Activated CD8-positive, alpha-beta T cell treated with anti-CD3 and anti-CD28 coated beads for 36 hours (primary cell): ENCODE measurements at regions not wholly inside any gene's neighbourhood (a gene's known extent, or its start where the extent isn't known, plus 50 kb on each side); places are given as distances from the start of the nearest gene placed in this dataset.

Experiments used
- ATAC-seq: fragments of 200-7000 bp; cut with Tn5 transposase; one replicate; pipeline ENCODE4 v1.10.0; 2021; ENCODE audit warnings: mild to moderate bottlenecking, moderate library complexity
- CTCF ChIA-PET: fragments of 350-600 bp; sonication (Branson Sonifier 250); formaldehyde crosslinking; loops from one replicate; lab custom pipeline; 2021; ENCODE audit warnings: antibody characterized with exemption; lab: Charles Lee
- POLR2A ChIA-PET: fragments of 350-600 bp; sonication (Branson Sonifier 250); formaldehyde crosslinking; loops from one replicate; lab custom pipeline; 2021; ENCODE audit warnings: antibody characterized with exemption; lab: Charles Lee
- DNase-seq: peaks from one replicate; pipeline ENCODE4 v3.0.0-alpha.2; 2020
- H3K27ac Mint-ChIP-seq: one replicate; pipeline ENCODE4 v1.8.0; 2021; ENCODE audit warnings: mild to moderate bottlenecking, mixed read lengths
- H3K27me3 Mint-ChIP-seq: one replicate; pipeline ENCODE4 v1.8.0; 2021; ENCODE audit warnings: mixed read lengths
- H3K36me3 Mint-ChIP-seq: one replicate; pipeline ENCODE4 v1.8.0; 2021; ENCODE audit warnings: low read depth, mixed read lengths
- H3K4me1 Mint-ChIP-seq: one replicate; pipeline ENCODE4 v1.8.0; 2021; ENCODE audit warnings: low read depth, mixed read lengths
- H3K4me3 Mint-ChIP-seq: one replicate; pipeline ENCODE4 v1.8.0; 2021; ENCODE audit warnings: mild to moderate bottlenecking, moderate library complexity, mixed read lengths
- H3K9me3 Mint-ChIP-seq: one replicate; pipeline ENCODE4 v1.8.0; 2021; ENCODE audit warnings: mixed read lengths
- intact Hi-C: fragments of 100-400 bp; cut with micrococcal nuclease; formaldehyde crosslinking; loops from one replicate; pipeline ENCODE4 v1.10.0; 2022
- TF ChIP-seq, protein P1 (sequence below): fragments of 200-600 bp; IDR thresholded peaks from one replicate; pipeline ENCODE4 v1.8.0; 2022; ENCODE audit warnings: antibody characterized with exemption, mild to moderate bottlenecking

DNA sequence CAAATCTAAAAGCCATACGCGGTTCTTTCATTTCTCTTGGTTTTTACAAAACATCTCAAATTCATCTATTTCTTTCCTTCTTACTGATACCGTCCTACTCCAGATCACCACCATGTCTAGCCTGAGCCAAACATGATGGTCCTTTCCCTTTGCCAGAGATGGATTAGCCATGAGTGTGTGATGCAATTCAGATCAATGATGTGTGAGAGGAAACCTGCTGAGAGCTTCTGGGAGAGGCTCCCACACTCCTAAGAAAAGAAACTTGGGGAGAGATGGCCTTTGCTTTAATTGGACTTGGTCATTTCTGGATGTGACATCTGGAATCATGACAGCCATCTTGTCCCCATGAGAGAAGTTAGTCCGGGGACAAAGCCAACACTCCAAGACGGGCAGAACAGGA, 367.2 kb downstream of the FGFR2 start:
- ATAC-seq: no peak
- Mint-ChIP-seq H3K36me3 (no peaks in the 10 kb centered on the region), H3K9me3 (peaks cover 3% of the 10 kb centered on the region), H3K4me3 (no peak overlapping the region), H3K27ac (no peak overlapping the region), H3K4me1 (no peaks in the 10 kb centered on the region), H3K27me3 (no peaks in the 10 kb centered on the region)
- POLR2A ChIA-PET: no interaction called here
- TF ChIP-seq, protein P1, sequence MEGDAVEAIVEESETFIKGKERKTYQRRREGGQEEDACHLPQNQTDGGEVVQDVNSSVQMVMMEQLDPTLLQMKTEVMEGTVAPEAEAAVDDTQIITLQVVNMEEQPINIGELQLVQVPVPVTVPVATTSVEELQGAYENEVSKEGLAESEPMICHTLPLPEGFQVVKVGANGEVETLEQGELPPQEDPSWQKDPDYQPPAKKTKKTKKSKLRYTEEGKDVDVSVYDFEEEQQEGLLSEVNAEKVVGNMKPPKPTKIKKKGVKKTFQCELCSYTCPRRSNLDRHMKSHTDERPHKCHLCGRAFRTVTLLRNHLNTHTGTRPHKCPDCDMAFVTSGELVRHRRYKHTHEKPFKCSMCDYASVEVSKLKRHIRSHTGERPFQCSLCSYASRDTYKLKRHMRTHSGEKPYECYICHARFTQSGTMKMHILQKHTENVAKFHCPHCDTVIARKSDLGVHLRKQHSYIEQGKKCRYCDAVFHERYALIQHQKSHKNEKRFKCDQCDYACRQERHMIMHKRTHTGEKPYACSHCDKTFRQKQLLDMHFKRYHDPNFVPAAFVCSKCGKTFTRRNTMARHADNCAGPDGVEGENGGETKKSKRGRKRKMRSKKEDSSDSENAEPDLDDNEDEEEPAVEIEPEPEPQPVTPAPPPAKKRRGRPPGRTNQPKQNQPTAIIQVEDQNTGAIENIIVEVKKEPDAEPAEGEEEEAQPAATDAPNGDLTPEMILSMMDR: no peak
- intact Hi-C loops: no loop called here
- CTCF ChIA-PET: no interaction called here
- no peak for DNase-seq

DNA sequence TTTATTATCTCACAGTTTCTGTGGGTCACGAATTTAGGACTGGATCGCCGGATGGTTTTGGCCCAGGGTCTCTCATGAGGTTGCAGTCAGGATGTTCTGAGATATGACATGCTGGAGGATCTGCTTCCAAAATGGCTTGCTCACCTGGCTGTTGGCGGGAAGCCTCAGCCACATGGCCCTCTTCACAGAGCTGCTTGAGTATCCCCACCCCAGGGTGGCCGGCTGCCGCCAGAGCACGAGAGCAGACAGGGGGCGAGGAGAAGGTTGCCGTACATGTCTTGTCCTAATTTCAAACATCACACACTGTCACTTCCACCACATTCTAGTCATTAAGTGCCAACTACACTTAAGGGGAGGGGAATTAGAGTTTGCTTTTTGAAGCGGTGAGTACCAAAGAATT, 365.8 kb downstream of the FGFR2 start:
- Mint-ChIP-seq H3K4me1 (no peaks in the 10 kb centered on the region), H3K27me3 (no peaks in the 10 kb centered on the region), H3K9me3 (peaks cover 5% of the 10 kb centered on the region), H3K4me3 (no peak overlapping the region), H3K27ac (no peak overlapping the region), H3K36me3 (no peaks in the 10 kb centered on the region)
- CTCF ChIA-PET: no interaction called here
- POLR2A ChIA-PET: no interaction called here
- DNase-seq (no peak), ATAC-seq (no peak)
- TF ChIP-seq, protein P1: no peak
- intact Hi-C loops: no loop called here

DNA sequence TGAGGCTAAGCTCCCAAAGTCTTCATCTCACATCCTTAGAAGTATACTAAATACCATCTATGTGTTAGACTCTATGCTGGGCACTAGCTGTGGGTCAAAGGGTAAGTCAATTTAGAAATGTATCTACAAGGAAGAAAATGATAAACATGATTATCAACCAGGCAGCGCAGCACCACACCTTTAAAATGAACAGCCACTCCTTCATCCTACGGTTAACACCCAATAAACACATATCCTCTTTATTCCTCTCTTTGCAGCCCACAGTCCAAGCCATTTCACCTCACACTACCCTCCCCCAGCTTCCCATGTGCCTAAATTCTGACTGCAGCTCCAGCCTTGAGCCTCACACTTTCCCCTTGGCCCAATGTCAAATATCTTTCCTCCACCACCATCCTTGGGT, 362.6 kb downstream of the FGFR2 start:
- Mint-ChIP-seq H3K36me3 (no peaks in the 10 kb centered on the region), H3K4me1 (no peaks in the 10 kb centered on the region), H3K27ac (no peak overlapping the region), H3K4me3 (no peak overlapping the region), H3K9me3 (peaks cover 8% of the 10 kb centered on the region), H3K27me3 (no peaks in the 10 kb centered on the region)
- ATAC-seq: no peak
- TF ChIP-seq, protein P1: no peak
- ChIA-PET POLR2A (no interaction called here), CTCF (no interaction called here)
- no peak for DNase-seq
- intact Hi-C loops: no loop called here

DNA sequence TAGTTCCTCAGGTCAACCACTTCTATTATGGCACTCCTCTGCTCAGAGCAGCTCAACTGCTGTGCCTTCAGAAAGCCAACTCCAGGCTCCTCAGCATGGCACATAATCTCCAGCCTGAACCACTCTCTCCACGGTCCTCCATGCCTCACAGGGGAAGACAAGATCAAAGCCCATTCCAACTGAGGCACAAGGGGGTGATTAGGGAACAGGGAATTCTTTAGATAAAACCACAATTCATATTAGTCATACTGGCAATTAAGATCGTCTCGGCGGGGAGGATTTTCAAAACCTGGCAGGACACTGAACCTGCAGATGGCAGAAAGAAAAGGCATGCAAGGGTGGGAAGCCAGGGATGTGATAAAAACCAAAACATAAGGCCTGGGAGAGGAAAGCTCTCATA, 361.6 kb downstream of the FGFR2 start:
- no peak overlapping the region for H3K27ac Mint-ChIP-seq
- H3K9me3 Mint-ChIP-seq: peaks cover 11% of the 10 kb centered on the region
- intact Hi-C loops: no loop called here
- H3K27me3 Mint-ChIP-seq: no peaks in the 10 kb centered on the region
- DNase-seq: no peak
- no peak for ATAC-seq
- no peaks in the 10 kb centered on the region for H3K36me3 Mint-ChIP-seq
- TF ChIP-seq, protein P1: no peak
- H3K4me3 Mint-ChIP-seq: no peak overlapping the region
- POLR2A ChIA-PET: no interaction called here
- CTCF ChIA-PET: no interaction called here
- H3K4me1 Mint-ChIP-seq: no peaks in the 10 kb centered on the region

DNA sequence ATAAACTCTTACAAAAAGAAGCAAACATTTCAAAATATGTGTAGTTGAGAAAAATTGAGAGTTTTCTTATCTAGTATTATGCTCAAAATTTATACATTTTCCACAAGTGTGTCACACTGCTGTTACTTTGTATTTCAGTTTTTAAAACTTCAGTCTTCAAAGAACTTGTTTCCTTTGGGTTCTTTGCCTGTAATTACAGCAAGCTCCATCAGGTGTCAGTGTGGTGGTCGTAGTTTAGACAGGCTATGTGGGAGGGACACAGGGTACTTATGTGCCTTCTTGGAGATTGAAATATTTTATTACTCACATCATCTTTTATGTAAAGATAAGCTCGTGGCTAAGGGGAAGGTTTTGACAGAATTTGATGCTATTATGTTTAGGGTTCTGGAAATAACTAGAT, 360.5 kb downstream of the FGFR2 start:
- intact Hi-C loops: no loop called here
- H3K4me3 Mint-ChIP-seq: no peak overlapping the region
- ATAC-seq (no peak), DNase-seq (no peak)
- H3K27ac Mint-ChIP-seq: no peak overlapping the region
- ChIA-PET POLR2A (no interaction called here), CTCF (interaction anchor here (1.0 kb wide), 1 partner anchor 10 kb away, joined by 3 read pairs; no protein-coding TSS in a partner anchor)
- H3K9me3 Mint-ChIP-seq: peaks cover 11% of the 10 kb centered on the region
- TF ChIP-seq, protein P1: no peak
- H3K36me3 Mint-ChIP-seq: no peaks in the 10 kb centered on the region
- no peaks in the 10 kb centered on the region for H3K27me3 Mint-ChIP-seq
- no peaks in the 10 kb centered on the region for H3K4me1 Mint-ChIP-seq
